WTC11 (cell line): ENCODE measurements at regions not wholly inside any gene's neighbourhood (a gene's known extent, or its start where the extent isn't known, plus 50 kb on each side); places are given as distances from the start of the nearest gene placed in this dataset.

ENCODE experiments used
- ATF1 ChIP-seq: sonication (generic); formaldehyde crosslinking; IDR thresholded peaks from 2 replicates; pipeline ENCODE4 v1.8.1; 2023; ENCODE audit warnings: mild to moderate bottlenecking, moderate library complexity, missing genetic modification reagents
- CBFB ChIP-seq: sonication (generic); formaldehyde crosslinking; IDR thresholded peaks from 2 replicates; pipeline ENCODE4 v1.8.1; 2022; ENCODE audit warnings: mild to moderate bottlenecking, low read depth, missing genetic modification reagents
- CTCF ChIP-seq: fragments of 200-600 bp; IDR thresholded peaks from 2 replicates; pipeline ENCODE4 v1.8.0; 2022; ENCODE audit warnings: antibody characterized with exemption
- E2F5 ChIP-seq: sonication (generic); formaldehyde crosslinking; IDR thresholded peaks from 2 replicates; pipeline ENCODE4 v1.8.1; 2022; ENCODE audit warnings: mild to moderate bottlenecking, moderate library complexity, missing genetic modification reagents
- ELF4 ChIP-seq: sonication (generic); formaldehyde crosslinking; IDR thresholded peaks from 2 replicates; pipeline ENCODE4 v1.8.1; 2022; ENCODE audit warnings: low read depth, mild to moderate bottlenecking, moderate library complexity, missing genetic modification reagents
- EMX1 ChIP-seq: fragments of 250-450 bp; sonication (Bioruptor Pico); IDR thresholded peaks from 2 replicates; pipeline ENCODE4 v1.8.0; 2021; ENCODE audit warnings: mild to moderate bottlenecking
- FOXP1 ChIP-seq: sonication (generic); formaldehyde crosslinking; IDR thresholded peaks from 2 replicates; pipeline ENCODE4 v1.8.0; 2022; ENCODE audit warnings: missing genetic modification reagents, mild to moderate bottlenecking, moderate library complexity, borderline replicate concordance
- GTF2I ChIP-seq: fragments of 250-450 bp; sonication (Bioruptor Pico); conservative IDR thresholded peaks from 2 replicates; pipeline ENCODE4 v1.4.0; 2021; ENCODE audit warnings: mild to moderate bottlenecking
- JAZF1 ChIP-seq: fragments of 250-450 bp; sonication (Bioruptor Pico); IDR thresholded peaks from 2 replicates; pipeline ENCODE4 v1.9.0; 2021; ENCODE audit warnings: moderate library complexity, mild to moderate bottlenecking, inconsistent platforms
- NR2C2 ChIP-seq: sonication (generic); formaldehyde crosslinking; IDR thresholded peaks from 2 replicates; pipeline ENCODE4 v1.8.0; 2022; ENCODE audit warnings: mild to moderate bottlenecking, missing genetic modification reagents
- OVOL2 ChIP-seq: fragments of 250-450 bp; sonication (Bioruptor Pico); IDR thresholded peaks from 2 replicates; pipeline ENCODE4 v1.9.0; 2021; ENCODE audit warnings: mild to moderate bottlenecking, borderline replicate concordance
- RELA ChIP-seq: sonication (generic); formaldehyde crosslinking; IDR thresholded peaks from 2 replicates; pipeline ENCODE4 v1.8.1; 2022; ENCODE audit warnings: missing genetic modification reagents, mild to moderate bottlenecking, borderline replicate concordance
- SOX15 ChIP-seq: fragments of 250-450 bp; sonication (Bioruptor Pico); IDR thresholded peaks from 2 replicates; pipeline ENCODE4 v1.9.0; 2021; ENCODE audit warnings: mild to moderate bottlenecking
- STAT6 ChIP-seq: sonication (generic); formaldehyde crosslinking; conservative IDR thresholded peaks from 2 replicates; pipeline ENCODE4 v1.8.1; 2023; ENCODE audit warnings: mild to moderate bottlenecking, low read depth, missing genetic modification reagents, moderate library complexity
- ZMAT4 ChIP-seq: fragments of 250-450 bp; sonication (Bioruptor Pico); IDR thresholded peaks from 2 replicates; pipeline ENCODE4 v1.9.0; 2021; ENCODE audit warnings: mild to moderate bottlenecking
- ZNF396 ChIP-seq: fragments of 250-450 bp; sonication (Bioruptor Pico); IDR thresholded peaks from 2 replicates; pipeline ENCODE4 v1.8.0; 2021; ENCODE audit warnings: mild to moderate bottlenecking, moderate library complexity, borderline replicate concordance
- ZNF425 ChIP-seq: fragments of 250-450 bp; sonication (Bioruptor Pico); conservative IDR thresholded peaks from 2 replicates; pipeline ENCODE4 v1.9.0; 2021; ENCODE audit warnings: mild to moderate bottlenecking
- ZNF512 ChIP-seq: sonication (generic); formaldehyde crosslinking; IDR thresholded peaks from 2 replicates; pipeline ENCODE4 v1.8.1; 2022; ENCODE audit warnings: missing genetic modification reagents, borderline replicate concordance
- ZNF532 ChIP-seq: fragments of 250-450 bp; sonication (Bioruptor Pico); IDR thresholded peaks from 2 replicates; pipeline ENCODE4 v1.9.0; 2021; ENCODE audit warnings: mild to moderate bottlenecking, borderline replicate concordance

- no peak for TF ChIP-seq OVOL2 (CRISPR knock-in tag)
- TF ChIP-seq E2F5 (CRISPR knock-in tag) = no peak
- TF ChIP-seq CBFB = no peak
- TF ChIP-seq FOXP1 (CRISPR knock-in tag) = peak; percentile 85; the same call in 1 of the 2 replicates
- TF ChIP-seq JAZF1 (CRISPR knock-in tag) = no peak
- no peak for TF ChIP-seq SOX15
- peak; percentile 71; the same call in 1 of the 2 replicates for TF ChIP-seq ATF1
- TF ChIP-seq STAT6 (CRISPR knock-in tag) = no peak
- TF ChIP-seq ZMAT4 = no peak
- peak; percentile 73 for TF ChIP-seq ZNF425 (CRISPR knock-in tag)
- no peak for TF ChIP-seq ELF4 (CRISPR knock-in tag)
- no peak for TF ChIP-seq GTF2I (CRISPR knock-in tag)
- TF ChIP-seq RELA = no peak
- TF ChIP-seq ZNF532 (CRISPR knock-in tag) = peak; percentile 88; the same call in 1 of the 2 replicates
- no peak for TF ChIP-seq ZNF396
- no peak; the same call in 1 of the 2 replicates for TF ChIP-seq EMX1
- TF ChIP-seq ZNF512 (CRISPR knock-in tag) = no peak
- no peak; the same call in 1 of the 2 replicates for TF ChIP-seq NR2C2 (CRISPR knock-in tag)
- TF ChIP-seq CTCF = no peak
These were observed 109.8 kb downstream of the HFE start (continued) for GRCh38 chr6:26196846-26197635.
